Mesendoderm (in vitro differentiated cells): ENCODE measurements at regions not wholly inside any gene's neighbourhood (a gene's known extent, or its start where the extent isn't known, plus 50 kb on each side); places are given as distances from the start of the nearest gene placed in this dataset.
"Not testable (repeated sequence)": the region's sequence is repeated elsewhere in the genome, so short reads cannot be mapped to it uniquely, and the experiment has no call there.

Experiments
- DNase-seq: peaks from one replicate; pipeline ENCODE4 v3.0.0; 2013
- H2AK5ac ChIP-seq: 2 replicates; pipeline ENCODE4 v1.6.1; 2013; ENCODE audit warnings: low read length, inconsistent platforms
- H2BK120ac ChIP-seq: 2 replicates; pipeline ENCODE4 v1.6.1; 2013; ENCODE audit warnings: low read depth, mild to moderate bottlenecking, low read length, moderate library complexity, mixed read lengths
- H2BK15ac ChIP-seq: replicated peaks from 2 replicates; pipeline ENCODE4 v1.6.1; 2013; ENCODE audit warnings: low read depth, mild to moderate bottlenecking, moderate library complexity
- H2BK5ac ChIP-seq: 2 replicates; pipeline ENCODE4 v1.6.1; 2013; ENCODE audit warnings: low read length, inconsistent platforms
- H3K18ac ChIP-seq: 2 replicates; pipeline ENCODE4 v1.6.1; 2013; ENCODE audit warnings: mild to moderate bottlenecking, low read length, mixed read lengths
- H3K23ac ChIP-seq: one replicate; pipeline ENCODE4 v1.6.1; 2013; ENCODE audit warnings: low read length
- H3K27ac ChIP-seq: 2 replicates; pipeline ENCODE4 v1.5.1; 2013; ENCODE audit warnings: low read depth, mild to moderate bottlenecking, inconsistent platforms, low read length, moderate library complexity
- H3K27me3 ChIP-seq: 2 replicates; pipeline ENCODE4 v1.6.1; 2013; ENCODE audit warnings: low read length, control low read depth, mild to moderate bottlenecking, inconsistent platforms; ENCODE audit not compliant: insufficient read depth, poor library complexity
- H3K36me3 ChIP-seq: 2 replicates; pipeline ENCODE4 v1.6.1; 2013; ENCODE audit warnings: low read length, inconsistent platforms; ENCODE audit not compliant: control insufficient read depth, insufficient read depth
- H3K4ac ChIP-seq: one replicate; pipeline ENCODE4 v1.6.1; 2013; ENCODE audit warnings: low read depth, mild to moderate bottlenecking, low read length, moderate library complexity
- H3K4me1 ChIP-seq: 2 replicates; pipeline ENCODE4 v1.6.1; 2013; ENCODE audit warnings: low read depth, low read length, inconsistent platforms; ENCODE audit not compliant: control insufficient read depth
- H3K4me2 ChIP-seq: 2 replicates; pipeline ENCODE4 v1.6.1; 2013; ENCODE audit warnings: low read length
- H3K4me3 ChIP-seq: 2 replicates; pipeline ENCODE4 v1.5.1; 2013; ENCODE audit warnings: mild to moderate bottlenecking, low read length
- H3K56ac ChIP-seq: one replicate; pipeline ENCODE4 v1.6.1; 2013; ENCODE audit warnings: low read length
- H3K79me1 ChIP-seq: 2 replicates; pipeline ENCODE4 v1.6.1; 2013; ENCODE audit warnings: low read length, inconsistent platforms
- H3K79me2 ChIP-seq: 2 replicates; pipeline ENCODE4 v1.6.1; 2013; ENCODE audit warnings: mild to moderate bottlenecking, low read length; ENCODE audit not compliant: control insufficient read depth, insufficient read depth
- H3K9ac ChIP-seq: 2 replicates; pipeline ENCODE4 v1.6.1; 2013; ENCODE audit warnings: low read length, inconsistent platforms
- H4K5ac ChIP-seq: one replicate; pipeline ENCODE4 v1.6.1; 2013; ENCODE audit warnings: low read length
- H4K8ac ChIP-seq: one replicate; pipeline ENCODE4 v1.6.1; 2013; ENCODE audit warnings: low read depth, mild to moderate bottlenecking, control low read depth, low read length, moderate library complexity
- WGBS: extraction: QIAGEN DNeasy Blood & Tissue Kit; methylation state at CpG from one replicate; pipeline ENCODE4 v1.1.7; 2013; ENCODE audit warnings: low lambda C conversion rate, missing lambda C conversion rate; ENCODE audit not compliant: insufficient coverage; ENCODE audit errors: extremely low coverage; 5-methylcytosine and 5-hydroxymethylcytosine counted together

GRCh38 chr6:48658915-48659314 is 547.9 kb upstream of the PTCHD4 start:
- H3K36me3 ChIP-seq, result no peaks in the 10 kb centered on the region
- no peak overlapping the region for H2BK15ac ChIP-seq
- no peak overlapping the region for H3K56ac ChIP-seq
- no peak overlapping the region for H3K27ac ChIP-seq
- H3K4me3 ChIP-seq, result no peak overlapping the region
- H3K18ac ChIP-seq, result no peak overlapping the region
- H2BK120ac ChIP-seq, result no peak overlapping the region
- no peak for DNase-seq
- no peaks in the 10 kb centered on the region for H3K27me3 ChIP-seq
- no peak overlapping the region for H4K8ac ChIP-seq
- no peak overlapping the region for H3K4ac ChIP-seq
- no peak overlapping the region for H2AK5ac ChIP-seq
- no peaks in the 10 kb centered on the region for H3K4me1 ChIP-seq
- H3K4me2 ChIP-seq, result no peak overlapping the region
- H2BK5ac ChIP-seq, result no peak overlapping the region
- no peaks in the 10 kb centered on the region for H3K79me1 ChIP-seq
- H3K79me2 ChIP-seq, result no peaks in the 10 kb centered on the region
- no peak overlapping the region for H3K9ac ChIP-seq
- H4K5ac ChIP-seq, result no peak overlapping the region
- no peak overlapping the region for H3K23ac ChIP-seq
- WGBS, result no CpG with 5 or more reads among the region's 2 CpGs

GRCh38 chr6:48641544-48641943 is 530.5 kb upstream of the PTCHD4 start:
- no peak overlapping the region for H3K56ac ChIP-seq
- H2AK5ac ChIP-seq, result no peak overlapping the region
- H3K18ac ChIP-seq, result no peak overlapping the region
- DNase-seq, result no peak
- no peak overlapping the region for H3K27ac ChIP-seq
- H2BK15ac ChIP-seq, result no peak overlapping the region
- no peaks in the 10 kb centered on the region for H3K4me1 ChIP-seq
- no peaks in the 10 kb centered on the region for H3K36me3 ChIP-seq
- no peaks in the 10 kb centered on the region for H3K79me2 ChIP-seq
- no peak overlapping the region for H3K23ac ChIP-seq
- no peak overlapping the region for H3K4ac ChIP-seq
- H4K5ac ChIP-seq, result no peak overlapping the region
- H2BK5ac ChIP-seq, result no peak overlapping the region
- WGBS, result no CpG with 5 or more reads among the region's 2 CpGs
- no peaks in the 10 kb centered on the region for H3K79me1 ChIP-seq
- no peak overlapping the region for H2BK120ac ChIP-seq
- H3K27me3 ChIP-seq, result no peaks in the 10 kb centered on the region
- no peak overlapping the region for H3K4me3 ChIP-seq
- H3K9ac ChIP-seq, result no peak overlapping the region
- no peak overlapping the region for H4K8ac ChIP-seq
- no peak overlapping the region for H3K4me2 ChIP-seq

GRCh38 chr6:48638796-48639195 is 527.8 kb upstream of the PTCHD4 start:
- not testable (repeated sequence) for H2AK5ac ChIP-seq, H3K4me1 ChIP-seq, H2BK120ac ChIP-seq, H3K27ac ChIP-seq, H2BK15ac ChIP-seq, DNase-seq, H4K8ac ChIP-seq, H3K23ac ChIP-seq, H3K9ac ChIP-seq, H3K4ac ChIP-seq, H4K5ac ChIP-seq, H3K56ac ChIP-seq, H3K18ac ChIP-seq, H3K27me3 ChIP-seq, H3K4me2 ChIP-seq, H3K79me2 ChIP-seq, H3K36me3 ChIP-seq, H2BK5ac ChIP-seq, H3K79me1 ChIP-seq, H3K4me3 ChIP-seq
- WGBS, result no CpG with 5 or more reads among the region's 1 CpG

GRCh38 chr6:48630511-48630910 is 519.5 kb upstream of the PTCHD4 start:
- DNase-seq, result no peak
- no peaks in the 10 kb centered on the region for H3K79me1 ChIP-seq
- no peak overlapping the region for H3K4ac ChIP-seq
- no peak overlapping the region for H4K5ac ChIP-seq
- H2AK5ac ChIP-seq, result no peak overlapping the region
- H3K27ac ChIP-seq, result no peak overlapping the region
- H2BK15ac ChIP-seq, result no peak overlapping the region
- no CpG with 5 or more reads among the region's 1 CpG for WGBS
- no peak overlapping the region for H4K8ac ChIP-seq
- H3K4me2 ChIP-seq, result no peak overlapping the region
- H2BK120ac ChIP-seq, result no peak overlapping the region
- no peak overlapping the region for H3K9ac ChIP-seq
- H3K18ac ChIP-seq, result no peak overlapping the region
- no peaks in the 10 kb centered on the region for H3K27me3 ChIP-seq
- no peak overlapping the region for H2BK5ac ChIP-seq
- no peaks in the 10 kb centered on the region for H3K4me1 ChIP-seq
- H3K4me3 ChIP-seq, result no peak overlapping the region
- H3K56ac ChIP-seq, result no peak overlapping the region
- no peaks in the 10 kb centered on the region for H3K79me2 ChIP-seq
- H3K36me3 ChIP-seq, result no peaks in the 10 kb centered on the region
- no peak overlapping the region for H3K23ac ChIP-seq

GRCh38 chr6:48628316-48628715 is 517.3 kb upstream of the PTCHD4 start:
- H3K4me2 ChIP-seq, result no peak overlapping the region
- no peak overlapping the region for H3K18ac ChIP-seq
- no peak overlapping the region for H2BK15ac ChIP-seq
- H3K56ac ChIP-seq, result no peak overlapping the region
- H3K9ac ChIP-seq, result no peak overlapping the region
- no peak overlapping the region for H2BK120ac ChIP-seq
- no peak overlapping the region for H3K4me3 ChIP-seq
- H2AK5ac ChIP-seq, result no peak overlapping the region
- no peaks in the 10 kb centered on the region for H3K79me1 ChIP-seq
- H3K23ac ChIP-seq, result no peak overlapping the region
- H3K27me3 ChIP-seq, result no peaks in the 10 kb centered on the region
- no peak overlapping the region for H4K8ac ChIP-seq
- WGBS, result no CpG with 5 or more reads among the region's 3 CpGs
- no peaks in the 10 kb centered on the region for H3K4me1 ChIP-seq
- H2BK5ac ChIP-seq, result no peak overlapping the region
- no peak overlapping the region for H3K4ac ChIP-seq
- H3K27ac ChIP-seq, result no peak overlapping the region
- H3K79me2 ChIP-seq, result no peaks in the 10 kb centered on the region
- no peaks in the 10 kb centered on the region for H3K36me3 ChIP-seq
- no peak overlapping the region for H4K5ac ChIP-seq
- peak; percentile 41 for DNase-seq

GRCh38 chr6:48626421-48626820 is 515.4 kb upstream of the PTCHD4 start:
- no peaks in the 10 kb centered on the region for H3K79me1 ChIP-seq
- H4K5ac ChIP-seq, result no peak overlapping the region
- no peak overlapping the region for H3K27ac ChIP-seq
- no peak overlapping the region for H3K9ac ChIP-seq
- no peak overlapping the region for H4K8ac ChIP-seq
- no peaks in the 10 kb centered on the region for H3K4me1 ChIP-seq
- H3K4me3 ChIP-seq, result no peak overlapping the region
- no peak for DNase-seq
- no peak overlapping the region for H2BK5ac ChIP-seq
- H2BK15ac ChIP-seq, result no peak overlapping the region
- H2AK5ac ChIP-seq, result no peak overlapping the region
- no peaks in the 10 kb centered on the region for H3K79me2 ChIP-seq
- H3K23ac ChIP-seq, result no peak overlapping the region
- no peaks in the 10 kb centered on the region for H3K36me3 ChIP-seq
- H3K27me3 ChIP-seq, result no peaks in the 10 kb centered on the region
- H2BK120ac ChIP-seq, result no peak overlapping the region
- H3K4me2 ChIP-seq, result no peak overlapping the region
- no peak overlapping the region for H3K4ac ChIP-seq
- no peak overlapping the region for H3K56ac ChIP-seq
- H3K18ac ChIP-seq, result no peak overlapping the region
